Cerebellar nuclear complex (tissue), 1 donor: ENCODE measurements at regions not wholly inside any gene's neighbourhood (a gene's known extent, or its start where the extent isn't known, plus 50 kb on each side); places are given as distances from the start of the nearest gene placed in this dataset.
"Not testable (repeated sequence)": the region's sequence is repeated elsewhere in the genome, so short reads cannot be mapped to it uniquely, and the experiment has no call there.

Experiments used
- DNase-seq, 2 experiments: peaks; one replicate each; lab custom pipeline; 2025; lab: John Stamatoyannopoulos, UW

DNA sequence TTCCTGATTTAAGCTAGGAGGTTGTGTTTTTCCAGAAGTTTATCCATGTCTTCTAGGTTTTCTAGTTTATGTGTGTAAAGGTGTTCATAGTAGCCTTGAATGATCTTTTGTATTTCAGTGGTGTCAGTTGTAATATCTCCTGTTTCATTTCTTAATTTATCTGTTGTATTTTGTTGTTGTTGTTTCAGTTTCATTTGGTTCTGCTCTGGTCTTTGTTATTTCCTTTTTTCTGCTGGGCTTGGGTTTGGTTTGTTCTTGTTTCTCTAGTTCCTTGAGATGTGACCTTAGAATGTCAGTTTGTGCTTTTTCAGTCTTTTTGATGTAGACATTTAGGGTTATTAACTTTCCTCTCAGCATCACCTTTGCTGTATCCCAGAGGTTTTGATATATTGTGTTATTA, 62.8 kb downstream of the SCP2D1 start:
- not testable (repeated sequence) for DNase-seq

DNA sequence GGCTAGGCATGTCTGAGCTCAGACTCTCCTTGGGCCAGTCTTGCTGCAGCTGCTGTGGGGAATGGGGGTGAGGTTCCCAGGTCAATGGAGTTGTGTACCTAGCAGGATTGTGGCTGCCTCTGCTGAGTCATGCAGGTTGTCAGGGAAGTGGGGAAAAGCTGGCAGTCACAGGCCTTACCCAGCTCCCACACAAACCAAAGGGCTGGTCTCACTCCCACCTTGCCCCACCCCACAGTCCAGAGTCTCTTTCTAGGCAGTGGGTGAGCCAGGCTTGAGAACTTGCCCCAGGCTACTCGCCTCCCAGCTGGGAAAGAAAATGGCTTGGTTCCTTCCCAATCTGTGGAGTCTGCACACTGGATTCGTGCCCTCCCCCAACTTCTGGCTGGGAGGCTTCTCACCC, 65.7 kb downstream of the SCP2D1 start:
- DNase-seq = no peak

DNA sequence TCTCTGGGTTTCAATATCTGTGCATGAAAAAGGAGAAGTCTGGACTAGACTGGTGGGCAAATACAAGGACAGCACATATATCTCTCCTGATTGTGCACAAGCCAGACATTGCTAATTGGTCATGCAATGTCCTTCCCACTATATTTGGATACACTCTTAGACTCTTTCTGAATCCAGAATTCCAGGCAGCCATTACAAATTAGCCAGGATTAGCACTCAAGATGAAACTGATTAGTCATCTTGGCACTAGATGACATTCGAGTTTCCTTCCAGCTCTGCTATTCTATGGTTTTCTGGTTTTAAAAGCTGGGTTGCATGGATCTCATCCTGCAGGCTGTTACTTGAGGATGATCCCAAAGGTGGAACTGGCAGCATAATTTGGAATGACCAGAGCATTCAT, 73.2 kb downstream of the SCP2D1 start:
- no peak for DNase-seq

DNA sequence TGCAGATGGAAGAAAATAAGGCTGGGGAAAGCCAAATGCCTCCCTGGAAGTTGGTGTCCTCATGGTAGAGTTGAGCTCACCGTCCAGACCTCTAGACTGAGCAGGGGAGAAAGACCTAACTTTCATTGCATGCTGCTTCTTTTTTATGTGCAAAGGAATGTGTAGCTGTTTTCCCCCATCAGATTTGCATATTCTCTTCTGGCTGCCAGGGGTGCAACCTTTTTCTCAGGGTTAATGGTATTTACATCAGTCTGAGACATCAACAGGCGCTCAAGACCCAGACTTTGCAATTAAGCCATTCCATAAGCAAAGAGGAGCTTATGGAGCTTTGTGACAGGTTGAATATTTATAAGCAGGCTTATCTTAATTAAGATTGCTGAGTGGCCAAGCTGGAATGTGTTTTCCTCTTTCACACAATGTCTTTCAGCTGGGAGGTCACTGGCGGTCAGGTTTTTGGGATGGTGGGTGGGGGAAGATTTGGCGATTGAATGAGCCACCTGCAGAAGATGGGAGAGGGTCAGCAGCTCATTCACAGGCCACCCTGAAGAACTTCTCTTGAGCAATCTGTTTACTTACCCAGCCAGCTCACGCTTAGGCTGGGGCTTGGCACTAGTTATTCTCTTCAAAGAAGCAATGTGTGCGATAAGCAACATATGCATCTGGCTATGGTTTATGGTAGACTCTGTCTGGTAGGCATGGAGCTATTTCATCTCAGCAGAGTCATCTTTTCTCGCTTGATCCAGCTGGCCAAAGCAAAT, 88.6 kb downstream of the SCP2D1 start:
- no peak for DNase-seq

DNA sequence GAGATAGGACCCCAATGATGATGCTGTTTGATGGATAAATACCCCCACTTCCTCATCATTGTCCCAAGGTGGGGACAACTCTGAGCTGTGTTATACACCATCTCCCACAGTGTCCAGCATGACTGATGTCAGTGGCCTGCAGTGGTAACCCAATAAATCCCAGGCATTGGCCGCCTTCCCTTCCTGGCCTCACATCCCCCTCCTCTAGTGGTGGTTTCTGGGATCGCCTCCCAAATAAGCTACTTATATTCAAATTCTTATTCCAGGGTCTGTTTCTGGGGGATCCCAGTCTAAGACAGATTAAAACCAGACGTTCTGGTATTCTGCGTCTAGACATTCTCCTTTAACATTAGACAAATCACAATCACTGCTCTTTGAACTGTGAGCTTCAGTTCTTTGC, 90.6 kb downstream of the SCP2D1 start:
- DNase-seq = no peak

DNA sequence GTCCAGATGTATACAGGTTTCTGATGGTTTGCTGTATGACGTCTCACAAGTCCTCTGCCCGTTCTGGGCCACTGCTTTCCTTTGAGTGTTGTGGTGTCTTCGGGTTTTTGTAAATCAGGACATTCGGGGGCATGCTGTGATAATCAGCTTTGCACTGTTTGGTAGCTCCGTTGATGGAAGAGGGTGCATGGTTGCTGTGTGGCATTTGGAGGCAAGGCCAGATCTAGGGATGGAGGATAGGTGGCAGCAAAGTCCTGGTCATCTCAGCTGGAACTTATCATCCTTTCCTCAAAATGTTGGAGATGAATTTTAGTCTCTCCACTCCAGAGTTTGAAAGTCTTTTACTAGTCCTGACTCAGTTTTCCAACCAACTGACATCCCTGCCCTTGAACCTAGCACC, 91.0 kb downstream of the SCP2D1 start:
- DNase-seq = no peak

DNA sequence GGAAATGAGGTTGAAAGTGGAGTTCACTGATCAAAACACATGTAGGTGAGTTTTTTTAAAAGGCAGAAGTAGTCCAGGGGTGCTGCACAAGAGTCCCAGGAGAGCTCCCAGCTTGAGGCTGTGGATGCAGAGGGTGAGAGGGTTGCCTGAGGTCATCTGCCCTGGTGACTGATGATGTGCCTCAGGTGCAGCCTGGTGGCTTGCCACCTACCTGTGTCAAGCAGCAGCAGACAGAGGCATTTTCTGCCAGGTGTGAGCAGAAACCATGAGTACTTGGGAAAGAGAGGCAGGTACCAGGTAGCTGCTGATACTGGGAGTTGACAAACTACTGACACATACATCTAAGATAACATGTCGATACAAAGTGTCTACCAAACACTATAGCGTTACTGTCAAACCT, 92.5 kb downstream of the SCP2D1 start:
- DNase-seq = no peak

DNA sequence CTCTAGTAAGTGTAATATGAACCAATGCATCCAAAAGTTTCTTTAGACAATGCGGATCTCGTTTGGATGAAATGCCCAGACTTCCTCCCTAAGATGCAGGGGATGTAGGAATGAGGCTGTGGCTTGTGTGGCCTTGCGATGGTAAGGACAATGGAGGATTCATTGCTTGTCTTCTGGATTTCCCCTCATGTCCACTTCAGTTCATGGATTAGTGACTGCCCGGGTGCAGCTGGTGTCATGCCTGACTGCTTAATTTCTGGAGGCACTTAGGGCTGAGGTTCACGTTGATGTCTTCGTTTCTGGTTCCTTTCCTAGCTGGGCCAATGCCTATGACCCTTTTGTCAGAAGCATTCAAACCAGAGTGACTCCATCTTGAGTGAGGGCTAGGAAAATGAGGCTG, 93.8 kb downstream of the SCP2D1 start:
- no peak for DNase-seq

DNA sequence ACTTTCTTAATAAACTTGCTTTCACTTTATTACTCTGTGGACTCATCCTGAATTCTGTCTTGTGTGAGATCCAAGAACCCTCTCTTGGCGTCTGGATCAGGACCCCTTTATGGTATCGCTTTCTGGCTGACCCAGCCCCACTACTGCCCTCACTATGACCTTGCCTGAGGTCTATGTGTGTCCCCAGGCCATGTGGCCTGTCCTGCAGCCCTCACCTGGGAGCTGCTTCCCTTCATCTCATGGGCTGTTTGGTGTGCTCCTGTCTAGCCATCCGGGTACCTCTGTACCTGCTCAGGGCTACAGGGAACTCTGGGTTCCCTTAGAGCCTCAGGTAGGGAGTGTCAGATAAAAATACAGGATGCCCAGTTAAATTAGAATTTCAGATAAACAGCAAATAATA, 94.5 kb downstream of the SCP2D1 start:
- no peak for DNase-seq

DNA sequence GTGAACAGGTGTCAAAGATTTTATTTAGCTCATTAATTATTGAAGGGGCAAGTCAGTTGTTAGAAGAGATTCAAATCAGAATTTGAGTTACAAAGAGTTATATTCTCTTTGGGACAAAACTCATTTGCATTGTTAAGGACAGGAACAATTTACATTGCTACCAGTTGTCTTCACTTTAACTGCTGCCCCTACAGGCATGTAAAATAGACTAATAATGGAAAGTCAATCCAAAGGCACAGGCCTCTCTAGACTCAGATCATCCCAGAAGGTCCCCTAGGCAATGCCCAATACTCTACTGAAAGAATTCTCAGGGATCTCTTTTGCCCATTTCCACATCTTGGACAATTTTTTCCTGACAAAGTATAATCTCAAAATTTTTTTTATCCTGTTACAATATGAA, 95.7 kb downstream of the SCP2D1 start:
- no peak for DNase-seq

DNA sequence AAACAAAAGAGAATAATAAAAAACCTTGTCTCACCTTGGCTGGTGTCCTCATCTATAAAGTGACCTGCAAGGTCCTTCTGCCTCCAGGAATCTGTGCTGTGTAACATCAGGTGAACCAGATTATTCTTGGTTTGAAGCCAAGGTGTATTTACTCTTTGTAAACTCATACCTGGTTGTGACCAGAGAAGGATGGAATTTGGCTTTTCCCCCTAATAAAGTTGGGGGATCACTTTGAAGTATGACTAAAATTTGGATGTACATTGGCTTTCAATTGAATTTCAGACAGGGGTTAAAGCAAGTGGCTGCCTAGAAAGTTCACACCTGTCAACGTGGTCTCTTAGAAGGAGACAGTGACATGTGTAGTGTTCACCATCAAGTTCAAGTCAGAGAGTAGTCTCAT, 100.1 kb downstream of the SCP2D1 start:
- DNase-seq = no peak

DNA sequence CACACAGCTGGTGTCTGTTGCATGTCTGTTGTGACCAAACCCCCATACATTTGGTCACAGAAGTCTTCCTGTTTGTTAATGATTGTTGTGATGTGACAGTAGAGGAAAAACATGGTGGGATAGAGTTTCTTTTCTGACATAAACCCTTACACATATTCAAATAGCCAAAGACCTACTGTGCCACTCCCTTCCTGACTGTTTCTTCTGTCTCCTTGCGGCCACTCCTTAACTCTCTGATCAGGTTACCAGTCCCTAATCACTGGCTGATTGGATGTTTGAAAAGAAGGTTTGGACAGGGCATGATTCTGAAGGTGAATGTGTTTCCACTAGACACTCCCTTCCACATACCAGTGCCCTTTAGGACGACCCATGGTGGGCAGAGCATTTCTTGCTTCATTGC, 101.2 kb downstream of the SCP2D1 start:
- DNase-seq = no peak

DNA sequence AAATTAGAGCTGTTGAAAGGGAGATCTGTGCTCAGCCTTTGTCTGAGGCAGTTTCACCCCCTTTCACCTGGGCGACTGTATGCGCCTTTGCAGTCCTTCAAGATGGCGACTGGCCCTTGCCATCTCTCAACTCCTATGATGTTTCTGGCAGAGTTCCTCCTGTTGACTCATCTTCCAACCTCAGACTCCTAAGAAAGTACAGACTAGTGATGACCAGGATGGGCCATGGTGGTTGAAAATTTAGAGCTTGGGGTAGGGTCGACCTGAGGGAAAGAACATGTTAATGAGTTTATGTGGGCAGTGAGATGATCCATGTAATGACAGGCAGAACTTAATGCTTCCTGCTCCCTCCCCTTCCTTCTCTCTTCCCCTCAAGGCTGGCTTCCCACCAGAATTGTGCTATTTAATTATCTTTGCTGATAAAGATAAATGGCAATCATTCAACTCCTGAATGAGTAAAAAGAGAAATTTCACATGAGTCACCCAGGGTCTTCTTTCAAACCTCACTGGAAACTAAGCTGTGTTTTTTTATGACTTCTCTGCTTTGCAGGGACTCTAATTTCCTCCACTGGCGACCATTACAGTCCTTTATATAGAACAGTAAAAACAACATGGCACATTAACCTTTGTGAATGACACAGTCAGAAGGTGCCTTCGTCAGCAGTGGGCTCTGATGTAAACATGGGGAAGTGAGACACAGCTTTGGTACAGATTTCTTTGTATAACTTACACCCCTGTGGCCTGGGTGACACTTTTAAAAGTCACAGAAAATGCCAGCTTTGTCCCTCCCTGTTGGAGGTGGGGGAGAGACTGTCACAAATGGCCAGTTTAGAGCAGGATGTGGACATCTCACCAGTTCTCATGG, 103.5 kb downstream of the SCP2D1 start:
- no peak for DNase-seq

DNA sequence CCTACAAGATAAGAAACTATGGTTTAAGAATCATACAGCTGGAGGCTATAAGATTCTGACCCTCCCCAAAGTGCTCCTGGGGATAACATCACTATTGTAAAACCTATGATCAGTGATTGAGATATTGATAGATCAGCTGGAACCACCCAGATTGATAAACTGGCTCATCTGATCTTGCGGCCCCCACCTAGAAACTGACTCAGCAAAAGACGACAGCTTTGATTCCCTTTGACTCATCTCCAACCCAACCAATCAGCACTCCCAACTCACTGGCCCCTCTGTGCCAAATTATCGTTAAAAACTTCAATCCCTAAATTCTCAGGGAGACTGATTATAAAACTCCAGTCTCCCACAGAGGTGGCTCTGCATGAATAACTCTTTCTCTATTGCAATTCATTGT, 106.4 kb downstream of the SCP2D1 start:
- DNase-seq = no peak

DNA sequence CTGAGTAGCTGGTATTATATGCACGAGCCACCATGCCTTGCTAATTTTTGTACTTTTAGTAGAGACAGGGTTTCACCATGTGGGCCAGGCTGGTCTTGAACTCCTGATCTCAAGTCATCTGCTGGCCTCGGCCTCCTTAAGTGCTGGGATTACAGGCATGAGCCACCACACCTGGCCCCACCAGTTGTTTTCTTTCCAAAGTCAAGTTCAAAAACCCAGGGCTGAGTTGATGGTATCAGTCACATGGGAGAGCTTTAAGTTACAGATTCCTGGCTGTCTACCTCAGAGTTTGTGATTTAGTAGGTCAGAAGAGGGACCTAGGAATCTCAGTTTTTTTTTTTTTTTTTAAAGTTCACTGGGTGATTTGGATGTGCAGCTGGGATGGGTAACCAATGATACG, 107.7 kb downstream of the SCP2D1 start:
- no peak for DNase-seq

DNA sequence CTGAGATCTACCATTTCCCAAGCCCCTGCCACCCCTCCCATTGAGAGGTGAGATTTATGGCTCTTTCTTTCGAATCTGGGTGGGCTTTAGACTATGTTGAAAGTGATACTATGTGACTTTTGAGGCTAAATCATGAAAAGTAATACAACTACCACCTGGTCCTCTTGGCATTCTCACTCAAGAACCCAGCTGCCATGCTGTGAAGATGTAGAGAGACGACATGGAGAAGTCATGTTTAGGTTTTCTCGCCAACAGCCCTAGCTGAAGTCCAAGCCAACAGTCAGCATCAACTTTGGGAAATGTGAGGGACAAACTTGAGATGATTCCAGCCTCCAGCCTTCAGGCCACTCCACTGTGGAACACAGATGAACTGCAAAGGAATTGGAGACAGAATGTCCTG, 108.7 kb downstream of the SCP2D1 start:
- no peak for DNase-seq

DNA sequence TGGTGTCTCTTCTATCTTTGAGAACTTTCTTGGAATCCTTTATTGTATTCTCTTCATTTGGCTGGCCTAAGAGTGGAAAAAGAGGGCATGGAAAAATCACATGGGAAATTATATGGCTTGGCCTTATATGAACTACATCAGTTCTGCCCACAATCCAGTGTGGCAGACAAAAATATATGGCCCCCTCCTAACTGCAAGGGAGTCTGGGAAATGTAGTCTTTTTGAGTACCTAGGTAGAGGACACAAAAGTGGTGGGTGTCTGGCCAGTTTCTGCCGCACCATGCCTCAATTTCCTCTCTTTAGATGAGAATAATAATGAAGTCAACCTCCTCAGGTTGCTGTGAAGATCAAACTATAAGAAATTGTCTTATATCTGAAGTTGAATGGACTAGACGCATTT, 109.3 kb downstream of the SCP2D1 start:
- no peak for DNase-seq

DNA sequence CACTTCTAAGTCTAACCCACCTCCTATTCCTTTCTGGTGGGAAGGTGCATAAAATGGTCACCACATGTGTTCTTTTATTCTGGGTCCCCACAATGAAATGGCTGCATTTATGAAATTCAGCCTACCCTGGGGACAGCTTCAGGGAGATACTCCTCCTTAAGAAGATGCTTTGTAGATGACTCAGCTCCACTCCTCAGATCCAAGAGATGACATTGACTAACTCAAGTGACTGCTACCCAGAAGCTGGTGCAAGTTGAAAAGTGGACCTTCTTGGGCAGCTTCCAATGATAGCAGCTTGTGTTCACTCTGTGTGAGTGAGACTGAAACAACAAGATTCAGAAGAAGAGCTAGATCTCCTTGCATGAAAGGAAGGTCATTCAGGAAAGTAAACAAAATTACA, 113.4 kb downstream of the SCP2D1 start:
- DNase-seq = no peak

DNA sequence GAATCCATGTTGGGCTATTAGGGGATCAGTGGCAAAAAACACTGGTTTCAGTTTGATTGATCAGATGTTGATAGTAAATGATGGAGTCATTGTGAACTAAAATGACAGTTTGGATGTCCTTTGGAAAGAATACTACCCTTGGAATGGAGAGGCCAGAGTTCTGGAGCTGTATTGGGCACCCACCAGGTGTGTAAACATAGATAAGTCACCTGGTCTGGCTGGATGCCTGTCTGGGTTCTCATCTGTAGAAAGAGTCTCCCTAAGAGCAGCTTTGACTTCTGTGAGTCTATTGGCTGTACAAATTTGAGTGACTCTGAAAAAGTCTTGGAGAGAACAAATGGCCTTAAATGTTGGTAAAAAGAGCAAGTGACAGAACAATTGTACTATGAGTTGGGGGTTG, 115.0 kb downstream of the SCP2D1 start:
- DNase-seq = no peak

DNA sequence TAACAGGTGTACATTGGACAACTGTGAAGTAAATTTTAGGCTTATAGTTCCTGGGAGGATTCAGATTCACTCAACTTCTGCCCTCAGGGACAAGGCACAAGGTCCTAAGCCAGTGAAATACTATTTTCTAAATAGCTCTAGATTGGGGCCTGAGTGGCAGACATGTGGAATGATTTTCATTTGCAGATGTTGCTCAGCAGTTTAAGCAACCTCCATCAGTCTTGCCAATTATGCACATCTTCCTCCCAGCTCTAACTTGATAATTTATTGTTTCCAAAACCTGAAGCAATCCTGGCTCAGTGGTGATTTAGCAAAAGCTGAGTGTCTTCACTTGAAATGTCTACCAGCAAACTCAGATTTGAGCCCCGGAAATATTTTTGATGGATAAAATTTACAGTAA, 116.2 kb downstream of the SCP2D1 start:
- no peak for DNase-seq

DNA sequence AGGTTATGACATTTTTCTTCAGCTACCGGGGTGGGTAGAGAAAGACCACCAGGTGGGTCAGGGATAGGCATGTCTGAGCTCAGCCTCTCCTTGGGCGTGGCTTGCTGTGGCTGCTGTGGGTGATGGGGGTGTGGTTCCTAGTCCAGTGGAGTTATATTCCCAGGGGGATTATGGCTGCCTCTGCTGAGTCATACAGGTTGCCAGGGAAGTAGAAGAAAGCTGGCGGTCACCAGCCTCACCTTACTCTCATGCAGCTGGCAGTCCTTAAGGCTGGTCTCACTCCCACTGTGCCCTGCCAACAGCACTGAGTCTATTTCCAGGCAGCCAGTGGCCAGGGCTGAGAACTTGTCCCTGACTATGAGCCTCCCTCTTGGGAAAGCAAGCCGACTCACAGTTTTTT, 130.0 kb downstream of the SCP2D1 start:
- DNase-seq = no peak

DNA sequence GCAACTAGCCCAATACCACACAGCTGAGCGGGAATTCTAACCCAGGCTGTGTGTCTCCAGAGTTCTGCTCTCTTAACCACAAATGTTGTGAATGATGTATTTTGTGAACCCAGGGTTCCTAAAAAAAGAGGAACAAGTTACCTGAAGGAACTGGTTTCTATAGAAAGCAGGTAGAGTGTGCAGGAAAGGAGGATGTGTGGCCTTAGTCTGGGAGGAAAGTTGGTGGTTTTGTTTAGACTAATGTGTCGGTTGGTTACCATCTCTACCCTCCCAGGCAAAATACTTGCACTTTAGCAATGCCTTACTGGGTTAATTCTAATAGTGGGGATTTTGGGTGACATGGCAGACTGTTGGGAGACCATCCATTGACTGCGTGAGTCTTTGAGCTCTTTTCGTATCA, 143.3 kb downstream of the SCP2D1 start:
- DNase-seq = no peak

DNA sequence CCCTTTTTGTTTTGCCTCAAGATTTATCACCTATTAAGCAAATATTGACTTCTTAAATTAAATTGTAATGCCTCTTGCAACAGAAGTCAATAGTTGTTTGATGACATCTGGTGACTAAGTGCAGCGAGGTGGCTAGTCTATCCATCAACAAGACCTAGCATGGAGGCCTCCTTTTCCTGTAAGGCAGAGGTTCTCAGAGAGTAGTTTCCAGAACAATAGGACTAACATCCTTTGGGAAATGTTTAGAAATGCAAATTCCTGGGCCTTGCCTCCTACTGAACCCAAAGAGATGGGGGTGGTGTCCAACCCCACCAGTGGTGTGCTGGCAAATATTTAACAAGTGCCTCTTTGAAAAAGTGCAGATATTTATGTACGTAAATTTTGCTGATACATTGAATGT, 143.7 kb downstream of the SCP2D1 start:
- no peak for DNase-seq

DNA sequence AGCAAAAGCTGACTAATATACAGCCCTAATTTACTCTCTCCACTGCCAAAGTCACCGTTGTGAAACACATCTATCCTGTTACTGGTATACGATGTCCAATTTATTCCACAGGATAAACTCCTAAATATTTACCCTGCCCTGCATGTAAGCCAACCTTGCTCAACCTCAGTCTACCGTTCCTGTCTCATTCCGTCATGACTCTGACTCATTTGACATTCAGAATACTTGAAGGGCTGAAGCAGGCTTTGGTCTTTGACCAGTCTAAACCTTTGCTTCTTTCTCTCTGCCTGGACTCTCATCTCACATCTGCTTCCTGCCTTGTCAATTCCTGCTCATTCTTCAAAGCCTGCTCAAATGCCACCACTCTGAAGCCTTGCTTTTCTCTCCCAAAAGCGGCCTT, 157.5 kb downstream of the SCP2D1 start:
- DNase-seq = no peak
